NCI-H446 treated with DMSO at 0.1 percent for 48 hours (cell line): ENCODE measurements at regions not wholly inside any gene's neighbourhood (a gene's known extent, or its start where the extent isn't known, plus 50 kb on each side); places are given as distances from the start of the nearest gene placed in this dataset.

Source experiments
- DNase-seq: peaks from one replicate; lab custom pipeline; 2025; lab: John Stamatoyannopoulos, UW

GRCh38 chr6:14031516-14031915 lies 86.1 kb upstream of the CD83 start:
- DNase-seq = peak; percentile 79

- peak; percentile 40 for DNase-seq
Measured at GRCh38 chr6:14035071-14035847, 82.3 kb upstream of the CD83 start.

- DNase-seq = no peak
Measured at GRCh38 chr6:14035874-14036273, 81.7 kb upstream of the CD83 start.

GRCh38 chr6:14036911-14037310 lies 80.7 kb upstream of the CD83 start:
- no peak for DNase-seq

GRCh38 chr6:14037402-14038277 lies 79.9 kb upstream of the CD83 start:
- DNase-seq = peak; percentile 70

- peak; percentile 88 for DNase-seq
Measured at GRCh38 chr6:14038467-14039437, 78.8 kb upstream of the CD83 start.

GRCh38 chr6:14040042-14040441 lies 77.5 kb upstream of the CD83 start:
- DNase-seq = no peak

- peak; percentile 65 for DNase-seq
Measured at GRCh38 chr6:14046476-14047068, 71.0 kb upstream of the CD83 start.

GRCh38 chr6:14047151-14047740 lies 70.3 kb upstream of the CD83 start:
- no peak for DNase-seq

- no peak for DNase-seq
Measured at GRCh38 chr6:14048837-14049236, 68.7 kb upstream of the CD83 start.

GRCh38 chr6:14051355-14051754 lies 66.2 kb upstream of the CD83 start:
- no peak for DNase-seq

GRCh38 chr6:14053811-14054210 lies 63.8 kb upstream of the CD83 start:
- DNase-seq = no peak

- DNase-seq = no peak
Measured at GRCh38 chr6:14055541-14055940, 62.0 kb upstream of the CD83 start.

- DNase-seq = peak; percentile 50
Measured at GRCh38 chr6:14058029-14058695, 59.4 kb upstream of the CD83 start.

- DNase-seq = peak; percentile 27
Measured at GRCh38 chr6:14058735-14059134, 58.8 kb upstream of the CD83 start.

- peak; percentile 96 for DNase-seq
Measured at GRCh38 chr6:14059791-14060436, 57.7 kb upstream of the CD83 start.

- peak; percentile 51 for DNase-seq
Measured at GRCh38 chr6:14060971-14061370, 56.6 kb upstream of the CD83 start.

- DNase-seq = no peak
Measured at GRCh38 chr6:14061643-14062042, 55.9 kb upstream of the CD83 start.

- no peak for DNase-seq
Measured at GRCh38 chr6:14062345-14063029, 55.1 kb upstream of the CD83 start.
